Colonic mucosa (tissue), 4 donors: ENCODE measurements at regions not wholly inside any gene's neighbourhood (a gene's known extent, or its start where the extent isn't known, plus 50 kb on each side); places are given as distances from the start of the nearest gene placed in this dataset.

ENCODE experiments used
- DNase-seq: peaks from one replicate; pipeline ENCODE4 v3.0.0-alpha.2; 2020
- H3K27ac ChIP-seq: fragments of 200-600 bp; one replicate; pipeline ENCODE4 v1.8.0; 2021
- H3K27me3 ChIP-seq: fragments of 200-600 bp; one replicate; pipeline ENCODE4 v1.8.0; 2021
- H3K36me3 ChIP-seq: fragments of 200-600 bp; one replicate; pipeline ENCODE4 v1.8.0; 2021
- H3K4me1 ChIP-seq: fragments of 200-600 bp; one replicate; pipeline ENCODE4 v1.8.0; 2021; ENCODE audit warnings: mild to moderate bottlenecking
- H3K4me3 ChIP-seq: fragments of 200-600 bp; one replicate; pipeline ENCODE4 v1.8.0; 2021
- H3K9ac ChIP-seq, 2 donors: one replicate each; pipeline ENCODE4 v1.7.0; 2013; ENCODE audit warnings: control low read depth in 2 of 2, low read depth in 2 of 2, low read length in 2 of 2
- H3K9me3 ChIP-seq: fragments of 200-600 bp; one replicate; pipeline ENCODE4 v1.8.0; 2021
- intact Hi-C: fragments of 100-400 bp; cut with DNase I; formaldehyde crosslinking; loops from one replicate; pipeline ENCODE4 v1.14.1; 2022
- TF ChIP-seq, protein P1 (sequence below): fragments of 200-600 bp; IDR thresholded peaks from one replicate; pipeline ENCODE4 v1.8.0; 2022; ENCODE audit warnings: antibody characterized with exemption, mild to moderate bottlenecking
- donor health status: healthy.
- donor health status: DM: no; HTN: no; CAD: no.
- donor health status: DM: no; HTN: no; CAD: no.

DNA sequence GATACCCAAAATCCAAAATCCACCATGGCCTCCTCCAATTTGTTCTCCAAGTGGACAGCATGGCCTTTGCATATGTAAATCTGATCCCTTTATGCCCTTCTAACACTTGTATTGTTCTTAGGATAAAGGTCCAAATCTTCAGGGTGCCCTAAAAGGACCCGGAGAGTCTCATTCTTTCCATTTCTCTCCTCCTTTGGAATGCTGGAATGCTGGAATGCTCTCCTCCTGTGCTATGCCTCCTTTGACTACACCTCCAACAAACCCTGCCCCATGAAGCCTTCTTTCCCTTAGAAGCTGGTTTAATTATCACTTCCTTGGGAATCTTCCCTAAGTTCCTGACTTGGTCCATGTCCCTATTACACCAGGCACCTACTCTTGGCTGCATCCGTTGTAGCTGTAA, 484.8 kb upstream of the RUNX1 start:
- intact Hi-C loops, result no loop called here
- no peak overlapping the region for H3K4me3 ChIP-seq
- no peaks in the 10 kb centered on the region for H3K27me3 ChIP-seq
- no peaks in the 10 kb centered on the region for H3K9me3 ChIP-seq
- TF ChIP-seq, protein P1, sequence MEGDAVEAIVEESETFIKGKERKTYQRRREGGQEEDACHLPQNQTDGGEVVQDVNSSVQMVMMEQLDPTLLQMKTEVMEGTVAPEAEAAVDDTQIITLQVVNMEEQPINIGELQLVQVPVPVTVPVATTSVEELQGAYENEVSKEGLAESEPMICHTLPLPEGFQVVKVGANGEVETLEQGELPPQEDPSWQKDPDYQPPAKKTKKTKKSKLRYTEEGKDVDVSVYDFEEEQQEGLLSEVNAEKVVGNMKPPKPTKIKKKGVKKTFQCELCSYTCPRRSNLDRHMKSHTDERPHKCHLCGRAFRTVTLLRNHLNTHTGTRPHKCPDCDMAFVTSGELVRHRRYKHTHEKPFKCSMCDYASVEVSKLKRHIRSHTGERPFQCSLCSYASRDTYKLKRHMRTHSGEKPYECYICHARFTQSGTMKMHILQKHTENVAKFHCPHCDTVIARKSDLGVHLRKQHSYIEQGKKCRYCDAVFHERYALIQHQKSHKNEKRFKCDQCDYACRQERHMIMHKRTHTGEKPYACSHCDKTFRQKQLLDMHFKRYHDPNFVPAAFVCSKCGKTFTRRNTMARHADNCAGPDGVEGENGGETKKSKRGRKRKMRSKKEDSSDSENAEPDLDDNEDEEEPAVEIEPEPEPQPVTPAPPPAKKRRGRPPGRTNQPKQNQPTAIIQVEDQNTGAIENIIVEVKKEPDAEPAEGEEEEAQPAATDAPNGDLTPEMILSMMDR, result no peak
- no peaks in the 10 kb centered on the region for H3K4me1 ChIP-seq
- H3K27ac ChIP-seq, result no peak overlapping the region
- H3K36me3 ChIP-seq, result no peaks in the 10 kb centered on the region
- DNase-seq, result no peak
- H3K9ac ChIP-seq, result no peak overlapping the region

GRCh38 chr21:35530766-35531165, 481.7 kb upstream of the RUNX1 start:
- Histone ChIP-seq H3K4me1 (no peaks in the 10 kb centered on the region), H3K4me3 (no peak overlapping the region), H3K9me3 (no peaks in the 10 kb centered on the region), H3K9ac (no peak overlapping the region), H3K36me3 (no peaks in the 10 kb centered on the region), H3K27ac (no peak overlapping the region), H3K27me3 (no peaks in the 10 kb centered on the region)
- TF ChIP-seq, protein P1, result no peak
- intact Hi-C loops, result no loop called here
- DNase-seq, result no peak

GRCh38 chr21:35529171-35529863, 480.2 kb upstream of the RUNX1 start:
- Histone ChIP-seq H3K4me3 (peak overlapping the region; percentile 1), H3K9me3 (no peaks in the 10 kb centered on the region), H3K27ac (peak overlapping the region; percentile 59), H3K27me3 (no peaks in the 10 kb centered on the region), H3K36me3 (no peaks in the 10 kb centered on the region), H3K4me1 (no peaks in the 10 kb centered on the region), H3K9ac (peak overlapping the region; percentile 56 to 60)
- DNase-seq, result no peak
- intact Hi-C loops, result no loop called here
- TF ChIP-seq, protein P1, result no peak

DNA sequence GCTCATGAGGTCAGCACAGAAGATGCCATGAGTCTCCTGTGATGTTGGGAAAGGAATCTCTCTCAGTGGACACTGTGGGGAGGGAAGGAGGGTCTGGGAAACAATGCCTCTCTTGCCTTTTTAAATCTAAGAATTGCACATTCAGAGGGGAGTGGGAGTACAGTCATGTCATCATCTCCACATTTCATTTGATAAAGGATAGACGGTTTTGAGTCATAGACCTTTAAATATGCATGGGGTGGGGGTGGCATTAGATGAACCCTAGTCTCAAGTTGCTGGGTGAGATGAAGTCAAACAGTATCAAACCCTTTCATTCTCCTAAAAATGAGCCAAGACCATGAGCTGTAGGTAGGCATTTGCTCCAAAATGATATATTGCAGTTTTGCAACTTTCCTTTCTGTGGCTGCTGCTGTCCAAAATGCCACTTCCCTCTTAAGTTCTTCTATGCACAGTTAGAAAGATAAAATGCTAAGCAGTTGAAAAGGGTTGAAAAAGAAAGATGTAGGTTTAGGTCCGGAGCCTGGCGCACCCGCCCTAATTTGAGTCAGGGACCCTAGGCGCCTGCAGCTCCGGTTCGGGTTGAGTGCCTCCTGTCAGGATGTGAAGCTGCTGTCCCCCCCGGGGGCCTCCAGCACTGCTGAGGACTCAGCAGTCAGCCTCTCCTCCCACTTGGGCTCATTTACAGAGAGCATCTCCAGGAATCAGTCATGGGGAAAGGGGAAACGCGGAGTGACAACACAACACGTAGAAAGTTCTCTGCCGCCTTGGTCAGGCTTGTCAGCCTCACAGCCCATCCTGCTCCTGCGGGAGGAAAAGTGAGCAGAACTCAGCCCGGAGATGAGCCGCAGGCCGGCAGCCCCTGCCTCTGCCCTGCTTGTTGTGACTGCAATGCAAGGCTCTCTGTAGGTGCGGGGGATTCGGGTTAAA, 479.3 kb upstream of the RUNX1 start:
- Histone ChIP-seq H3K9me3 (no peaks in the 10 kb centered on the region), H3K27me3 (no peaks in the 10 kb centered on the region), H3K4me1 (no peaks in the 10 kb centered on the region), H3K9ac (peak overlapping the region; percentile 56 to 60), H3K27ac (peak overlapping the region; percentile 59), H3K36me3 (no peaks in the 10 kb centered on the region), H3K4me3 (peak overlapping the region; percentile 1)
- TF ChIP-seq, protein P1, result no peak
- intact Hi-C loops, result no loop called here
- peak; percentile 19 for DNase-seq

DNA sequence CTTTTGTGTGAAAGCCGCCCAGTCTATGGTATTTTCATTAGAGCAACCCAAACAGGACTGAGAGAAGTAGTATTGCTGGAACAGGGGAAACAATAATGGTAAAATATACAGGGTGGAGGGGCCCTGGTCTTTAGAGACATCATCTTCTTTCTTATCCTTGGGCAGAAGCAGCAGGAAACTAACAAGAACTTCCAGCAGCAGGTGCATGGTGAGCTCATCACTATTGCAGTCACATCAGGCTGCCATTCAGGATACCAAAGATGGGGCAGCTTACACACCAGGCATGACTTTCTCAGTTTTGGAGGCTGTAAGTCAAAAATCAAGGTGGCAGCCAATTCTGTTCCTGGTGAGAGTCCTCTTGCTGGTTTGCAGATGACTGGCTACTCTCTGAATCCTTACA, 478.3 kb upstream of the RUNX1 start:
- peak overlapping the region in 1 of 2 donors; percentile 17 for H3K9ac ChIP-seq

More for the DNA sequence above, 478.3 kb upstream of the RUNX1 start:
- no peaks in the 10 kb centered on the region for H3K9me3 ChIP-seq
- no peaks in the 10 kb centered on the region for H3K4me1 ChIP-seq
- H3K27me3 ChIP-seq, result no peaks in the 10 kb centered on the region
- intact Hi-C loops, result no loop called here
- no peak overlapping the region for H3K4me3 ChIP-seq
- H3K27ac ChIP-seq, result no peak overlapping the region
- no peaks in the 10 kb centered on the region for H3K36me3 ChIP-seq
- DNase-seq, result no peak
- TF ChIP-seq, protein P1, result no peak
